MM.1S (cell line): ENCODE measurements at regions not wholly inside any gene's neighbourhood (a gene's known extent, or its start where the extent isn't known, plus 50 kb on each side); places are given as distances from the start of the nearest gene placed in this dataset.

Experiments
- DNase-seq: peaks from one replicate; pipeline ENCODE4 v3.0.0-alpha.2; 2015
- H2AFZ ChIP-seq: fragments of 300-600 bp; sonication (generic); 2 replicates; pipeline ENCODE4 v1.6.0; 2016; ENCODE audit warnings: antibody characterized with exemption, low read length
- H3F3A ChIP-seq: fragments of 300-600 bp; sonication (generic); 2 replicates; pipeline ENCODE4 v1.6.1; 2016; ENCODE audit warnings: mild to moderate bottlenecking, antibody characterized with exemption, low read length, moderate library complexity, mixed read lengths; ENCODE audit not compliant: insufficient read depth
- H3K27ac ChIP-seq: fragments of 300-600 bp; sonication (generic); 2 replicates; pipeline ENCODE4 v1.5.1; 2016; ENCODE audit warnings: mild to moderate bottlenecking, low read length
- H3K27me3 ChIP-seq: fragments of 300-600 bp; sonication (generic); replicated peaks from 2 replicates; pipeline ENCODE4 v1.6.0; 2016; ENCODE audit warnings: low read length; ENCODE audit not compliant: insufficient read depth
- H3K36me3 ChIP-seq: fragments of 300-600 bp; sonication (generic); replicated peaks from 2 replicates; pipeline ENCODE4 v1.6.1; 2016; ENCODE audit warnings: mild to moderate bottlenecking, low read length, mixed read lengths; ENCODE audit not compliant: insufficient read depth
- H3K4me1 ChIP-seq: fragments of 300-600 bp; sonication (generic); 2 replicates; pipeline ENCODE4 v1.6.1; 2016; ENCODE audit warnings: low read length, mixed read lengths
- H3K4me2 ChIP-seq: fragments of 300-600 bp; sonication (generic); 2 replicates; pipeline ENCODE4 v1.6.0; 2016; ENCODE audit warnings: low read depth, low read length
- H3K4me3 ChIP-seq: fragments of 300-600 bp; sonication (generic); 2 replicates; pipeline ENCODE4 v1.5.1; 2016; ENCODE audit warnings: low read length, mixed read lengths
- H3K79me2 ChIP-seq: fragments of 300-600 bp; sonication (generic); 2 replicates; pipeline ENCODE4 v1.6.1; 2016; ENCODE audit warnings: mixed run types, low read length, mixed read lengths
- H3K9ac ChIP-seq: fragments of 300-600 bp; sonication (generic); 2 replicates; pipeline ENCODE4 v1.6.1; 2016; ENCODE audit warnings: low read length, mixed read lengths
- H3K9me2 ChIP-seq: fragments of 300-600 bp; sonication (generic); replicated peaks from 2 replicates; pipeline ENCODE4 v1.6.1; 2016; ENCODE audit warnings: mild to moderate bottlenecking, low read length, mixed read lengths; ENCODE audit not compliant: insufficient read depth
- H3K9me3 ChIP-seq: fragments of 300-600 bp; sonication (generic); replicated peaks from 2 replicates; pipeline ENCODE4 v1.6.1; 2016; ENCODE audit warnings: mild to moderate bottlenecking, low read length, mixed read lengths; ENCODE audit not compliant: insufficient read depth
- H4K20me1 ChIP-seq: fragments of 300-600 bp; sonication (generic); 2 replicates; pipeline ENCODE4 v1.6.1; 2016; ENCODE audit warnings: mild to moderate bottlenecking, low read length, moderate library complexity, mixed read lengths; ENCODE audit not compliant: insufficient read depth
- EZH2 ChIP-seq: fragments of 300-600 bp; sonication (generic); optimal IDR thresholded peaks from 2 replicates; pipeline ENCODE3; 2017; ENCODE audit warnings: low read depth, mild to moderate bottlenecking, antibody characterized with exemption, low read length, mixed read lengths
- EZH2phosphoT487 ChIP-seq: fragments of 300-600 bp; sonication (generic); IDR thresholded peaks from 2 replicates; pipeline ENCODE4 v1.6.1; 2018; ENCODE audit warnings: antibody characterized with exemption, low read length
- TF ChIP-seq, protein P1 (sequence below): fragments of 300-600 bp; sonication (generic); IDR thresholded peaks from 2 replicates; pipeline ENCODE4 v1.5.1; 2016; ENCODE audit warnings: antibody characterized with exemption, low read length, mixed read lengths

DNA sequence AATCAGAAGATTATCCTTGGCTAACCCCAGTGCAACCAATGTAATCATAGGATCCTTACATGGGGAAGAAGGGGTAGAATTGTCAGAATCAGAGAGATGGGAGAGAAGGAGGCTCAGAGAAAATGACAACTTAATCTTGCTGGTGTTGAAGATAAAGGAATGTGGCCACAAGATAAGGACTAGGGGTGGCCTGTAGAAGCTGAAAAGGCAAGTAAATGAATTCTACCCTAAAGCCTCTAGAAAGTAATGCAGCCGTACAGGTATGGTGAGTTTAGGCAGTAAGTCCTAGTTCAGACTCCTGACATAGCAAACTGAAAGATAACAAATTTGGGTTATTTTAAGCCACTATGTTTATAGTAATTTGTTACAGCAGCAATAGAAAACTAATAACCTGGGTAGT lies 718.5 kb downstream of the SLITRK6 start:
- Histone ChIP-seq H3K79me2 (no peaks in the 10 kb centered on the region), H4K20me1 (no peaks in the 10 kb centered on the region), H3K9me2 (no peaks in the 10 kb centered on the region), H3K36me3 (no peaks in the 10 kb centered on the region), H3K4me1 (no peaks in the 10 kb centered on the region), H3K9ac (no peak overlapping the region), H3F3A (no peaks in the 10 kb centered on the region), H2AFZ (no peak overlapping the region), H3K27me3 (no peaks in the 10 kb centered on the region), H3K27ac (no peak overlapping the region), H3K4me3 (no peak overlapping the region), H3K9me3 (no peaks in the 10 kb centered on the region), H3K4me2 (no peak overlapping the region)
- DNase-seq: no peak
- TF ChIP-seq EZH2 (no peak), EZH2phosphoT487 (no peak)
- TF ChIP-seq, protein P1, sequence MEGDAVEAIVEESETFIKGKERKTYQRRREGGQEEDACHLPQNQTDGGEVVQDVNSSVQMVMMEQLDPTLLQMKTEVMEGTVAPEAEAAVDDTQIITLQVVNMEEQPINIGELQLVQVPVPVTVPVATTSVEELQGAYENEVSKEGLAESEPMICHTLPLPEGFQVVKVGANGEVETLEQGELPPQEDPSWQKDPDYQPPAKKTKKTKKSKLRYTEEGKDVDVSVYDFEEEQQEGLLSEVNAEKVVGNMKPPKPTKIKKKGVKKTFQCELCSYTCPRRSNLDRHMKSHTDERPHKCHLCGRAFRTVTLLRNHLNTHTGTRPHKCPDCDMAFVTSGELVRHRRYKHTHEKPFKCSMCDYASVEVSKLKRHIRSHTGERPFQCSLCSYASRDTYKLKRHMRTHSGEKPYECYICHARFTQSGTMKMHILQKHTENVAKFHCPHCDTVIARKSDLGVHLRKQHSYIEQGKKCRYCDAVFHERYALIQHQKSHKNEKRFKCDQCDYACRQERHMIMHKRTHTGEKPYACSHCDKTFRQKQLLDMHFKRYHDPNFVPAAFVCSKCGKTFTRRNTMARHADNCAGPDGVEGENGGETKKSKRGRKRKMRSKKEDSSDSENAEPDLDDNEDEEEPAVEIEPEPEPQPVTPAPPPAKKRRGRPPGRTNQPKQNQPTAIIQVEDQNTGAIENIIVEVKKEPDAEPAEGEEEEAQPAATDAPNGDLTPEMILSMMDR: no peak

DNA sequence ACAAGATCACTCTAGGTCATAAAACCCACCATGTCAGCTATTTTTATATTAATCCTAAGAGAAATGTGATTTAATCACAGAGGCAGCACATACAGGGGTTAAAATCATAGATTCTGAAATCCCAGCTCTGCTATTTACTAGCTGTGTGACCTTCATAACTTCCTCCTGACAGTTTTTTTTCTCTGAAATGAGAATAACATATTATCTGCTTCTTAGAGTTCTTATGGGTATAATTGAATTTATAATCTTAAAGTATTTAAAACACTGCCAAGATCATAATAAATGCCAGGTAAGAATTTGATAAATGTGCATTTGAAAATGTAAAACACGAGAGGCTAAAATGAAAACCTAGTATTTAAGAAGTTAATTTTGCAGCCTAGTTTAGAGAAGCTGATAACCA lies 722.9 kb downstream of the SLITRK6 start:
- DNase-seq: no peak
- Histone ChIP-seq H3K36me3 (no peaks in the 10 kb centered on the region), H3F3A (no peaks in the 10 kb centered on the region), H3K27me3 (no peaks in the 10 kb centered on the region), H3K9me3 (no peaks in the 10 kb centered on the region), H4K20me1 (no peaks in the 10 kb centered on the region), H3K79me2 (no peaks in the 10 kb centered on the region), H3K4me2 (no peak overlapping the region), H3K9ac (no peak overlapping the region), H3K9me2 (no peaks in the 10 kb centered on the region), H3K4me3 (no peak overlapping the region), H2AFZ (no peak overlapping the region), H3K4me1 (no peaks in the 10 kb centered on the region; the same call in 1 of the 2 replicates), H3K27ac (no peak overlapping the region)
- TF ChIP-seq, protein P1: no peak
- TF ChIP-seq EZH2phosphoT487 (no peak), EZH2 (no peak)

DNA sequence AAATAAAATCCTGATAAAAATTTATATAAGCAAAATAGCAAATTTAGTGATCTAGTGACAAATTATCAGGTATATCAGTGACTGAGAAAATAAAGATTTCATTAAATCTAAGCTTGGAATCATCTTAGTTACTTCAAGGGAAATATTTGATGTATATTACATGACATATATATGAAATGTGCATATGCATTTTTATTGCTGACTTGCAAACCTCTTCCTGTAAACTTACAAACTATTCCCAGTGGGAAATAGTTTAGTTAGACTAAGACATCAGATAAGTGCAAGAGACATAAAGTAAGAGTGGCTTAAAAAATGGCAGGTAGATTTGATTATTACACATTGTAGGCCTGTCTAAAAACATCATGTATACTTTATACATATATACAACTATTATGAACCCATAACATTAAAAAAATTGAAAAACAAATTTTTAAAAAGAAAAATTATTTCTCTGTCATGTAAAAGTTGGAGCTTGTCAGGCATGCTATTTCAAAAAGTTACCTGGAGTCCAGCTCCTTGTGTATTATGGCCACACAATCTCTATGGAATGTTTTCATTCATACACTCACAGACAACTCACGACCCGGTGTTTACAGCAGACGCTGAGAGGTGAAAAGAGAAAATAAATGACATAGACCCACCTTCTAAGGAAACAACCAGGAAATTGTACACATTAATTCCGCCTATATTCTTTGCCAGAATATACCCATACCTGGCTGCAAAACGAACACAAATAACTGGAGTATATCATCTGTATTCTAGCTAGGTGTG lies 724.5 kb downstream of the SLITRK6 start:
- Histone ChIP-seq H3K4me2 (no peak overlapping the region), H3K9ac (no peak overlapping the region), H3K79me2 (no peaks in the 10 kb centered on the region), H2AFZ (no peak overlapping the region), H4K20me1 (no peaks in the 10 kb centered on the region), H3K4me1 (no peaks in the 10 kb centered on the region; the same call in 1 of the 2 replicates), H3K9me2 (no peaks in the 10 kb centered on the region), H3K9me3 (no peaks in the 10 kb centered on the region), H3K36me3 (no peaks in the 10 kb centered on the region), H3K27me3 (no peaks in the 10 kb centered on the region), H3F3A (no peaks in the 10 kb centered on the region), H3K4me3 (no peak overlapping the region), H3K27ac (no peak overlapping the region)
- no peak for TF ChIP-seq EZH2
- TF ChIP-seq, protein P1: no peak
- no peak for TF ChIP-seq EZH2phosphoT487
- DNase-seq: no peak
